GDM1 (cell line): ENCODE measurements at regions not wholly inside any gene's neighbourhood (a gene's known extent, or its start where the extent isn't known, plus 50 kb on each side); places are given as distances from the start of the nearest gene placed in this dataset.

ENCODE experiments used
- DNase-seq: peaks from one replicate; lab custom pipeline; 2025; lab: John Stamatoyannopoulos, UW

DNA sequence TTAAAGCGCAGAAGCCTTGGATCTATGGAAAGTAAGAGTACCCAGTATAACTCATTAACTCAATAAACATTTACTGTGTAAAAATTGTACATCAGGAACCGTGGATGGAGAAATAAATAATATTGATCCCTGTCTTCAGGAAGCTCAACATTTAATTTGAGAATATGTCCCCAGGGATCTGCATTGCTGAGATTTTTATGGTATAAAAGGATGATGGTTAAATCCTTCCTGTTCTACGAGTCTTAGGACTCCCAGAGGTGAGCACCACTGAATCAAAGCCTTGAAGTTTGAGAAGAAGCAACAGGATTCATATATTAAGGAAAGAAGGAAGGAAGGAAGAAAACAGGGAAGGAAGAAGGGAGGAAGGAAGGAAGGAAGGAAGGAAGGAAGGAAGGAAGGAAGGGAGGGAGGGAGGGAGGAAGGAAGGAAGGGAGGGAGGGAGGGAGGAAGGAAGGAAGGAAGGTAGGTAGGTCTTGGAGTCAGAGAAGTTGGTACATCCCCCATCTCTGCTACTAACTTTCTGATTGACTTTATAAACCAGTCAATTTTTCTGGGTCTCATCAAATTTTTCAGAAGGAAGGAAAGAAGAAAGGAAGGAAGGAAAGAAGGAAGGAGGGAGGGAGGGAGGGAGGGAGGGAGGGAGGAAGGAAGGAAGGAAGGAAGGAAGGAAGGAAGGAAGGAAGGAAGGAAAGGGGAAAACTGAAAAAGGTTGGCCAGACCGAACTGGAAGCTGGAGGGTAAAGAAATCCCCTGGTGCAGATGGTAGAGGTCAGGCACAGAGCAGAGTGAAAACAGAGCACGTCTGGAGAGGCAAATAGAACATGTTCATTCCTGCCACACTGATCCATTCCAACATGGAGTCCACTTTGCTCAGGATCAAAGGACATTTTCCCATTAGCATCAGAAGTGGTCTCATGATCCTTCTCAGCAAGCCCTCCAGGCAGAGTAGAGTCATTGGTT lies 422.2 kb upstream of the CDH11 start:
- DNase-seq = no peak

GRCh38 chr16:65541646-65542045 lies 419.8 kb upstream of the CDH11 start:
- no peak for DNase-seq

DNA sequence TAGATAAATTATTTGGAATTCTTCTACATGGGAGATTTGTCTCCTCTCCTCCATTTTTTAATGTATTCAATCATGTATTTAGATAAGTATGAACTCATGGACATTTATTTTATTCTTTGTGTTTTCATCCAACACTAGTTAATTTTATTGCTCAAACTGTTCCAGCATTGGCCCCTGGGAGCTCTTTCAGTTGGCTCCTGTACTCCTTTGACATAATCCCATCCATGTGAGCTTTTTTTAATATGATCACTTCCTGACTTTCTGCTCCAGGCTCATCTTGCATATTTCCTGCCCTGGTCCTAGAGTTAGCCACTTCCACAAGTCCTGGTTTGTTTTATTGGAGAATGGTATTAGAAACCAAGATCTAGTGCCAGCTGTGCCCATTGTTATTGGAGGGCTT lies 419.0 kb upstream of the CDH11 start:
- DNase-seq = no peak

- DNase-seq = no peak
Measured at GRCh38 chr16:65538976-65539375, 417.1 kb upstream of the CDH11 start.

DNA sequence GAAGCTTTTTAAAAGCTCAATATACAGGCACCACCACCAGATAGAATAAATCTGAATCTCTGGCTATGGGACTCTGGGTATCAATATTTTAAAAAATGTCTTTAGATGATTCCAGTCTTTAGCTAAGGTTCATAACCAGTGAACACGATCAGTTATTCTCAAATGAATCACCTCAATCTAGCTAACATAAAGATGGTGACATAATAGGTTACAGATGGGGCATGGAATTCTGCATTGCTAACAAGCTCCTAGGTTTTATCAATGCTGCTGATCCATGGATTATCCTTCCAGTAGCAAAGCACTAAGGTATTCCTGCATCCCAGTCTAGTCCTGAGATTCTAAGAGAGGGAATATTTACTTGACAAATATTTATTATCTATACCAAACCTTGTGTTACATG lies 415.5 kb upstream of the CDH11 start:
- no peak for DNase-seq

DNA sequence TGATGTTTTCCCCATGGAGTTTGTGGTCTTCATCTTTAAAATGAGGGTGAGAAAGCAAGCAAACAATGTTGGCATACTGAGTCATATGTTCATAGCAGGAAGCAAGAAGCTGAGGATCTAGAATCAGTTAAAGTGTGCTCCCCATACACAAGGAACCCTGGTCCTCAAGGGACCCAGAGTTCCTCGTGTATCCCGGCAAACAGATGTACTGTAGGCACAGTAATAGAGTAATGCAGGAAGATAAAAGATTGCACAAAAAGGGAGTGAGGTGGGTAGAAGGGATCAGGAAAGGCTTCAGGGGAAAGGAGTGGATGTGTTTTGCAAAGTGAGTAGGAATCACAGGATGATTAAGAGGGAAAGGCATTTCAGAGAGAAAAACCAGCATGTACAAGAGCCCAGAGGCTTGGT lies 412.3 kb upstream of the CDH11 start:
- no peak for DNase-seq

- no peak for DNase-seq
Measured at GRCh38 chr16:65532846-65533245, 411.0 kb upstream of the CDH11 start.

- no peak for DNase-seq
Measured at GRCh38 chr16:65532258-65532657, 410.4 kb upstream of the CDH11 start.

DNA sequence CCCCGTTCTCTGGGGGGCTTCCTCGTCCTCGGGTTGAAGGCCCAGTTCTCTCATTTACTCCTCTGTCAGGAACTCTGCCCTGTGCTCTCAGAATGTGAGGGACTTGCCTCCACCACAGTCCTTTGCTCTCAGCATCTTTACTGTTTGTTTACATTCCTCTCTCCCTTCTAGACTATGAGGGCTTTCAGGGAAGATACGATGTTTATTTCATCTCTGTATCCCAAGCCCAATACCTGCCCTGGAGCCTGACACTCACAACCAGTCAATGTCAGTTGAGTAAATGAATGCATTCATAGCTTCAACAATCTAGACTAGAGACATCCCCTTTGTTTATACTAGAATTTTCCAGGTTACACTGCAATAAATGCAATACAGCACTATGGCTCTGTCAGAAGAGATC lies 409.6 kb upstream of the CDH11 start:
- no peak for DNase-seq

GRCh38 chr16:65525707-65526106 lies 403.8 kb upstream of the CDH11 start:
- DNase-seq = no peak

DNA sequence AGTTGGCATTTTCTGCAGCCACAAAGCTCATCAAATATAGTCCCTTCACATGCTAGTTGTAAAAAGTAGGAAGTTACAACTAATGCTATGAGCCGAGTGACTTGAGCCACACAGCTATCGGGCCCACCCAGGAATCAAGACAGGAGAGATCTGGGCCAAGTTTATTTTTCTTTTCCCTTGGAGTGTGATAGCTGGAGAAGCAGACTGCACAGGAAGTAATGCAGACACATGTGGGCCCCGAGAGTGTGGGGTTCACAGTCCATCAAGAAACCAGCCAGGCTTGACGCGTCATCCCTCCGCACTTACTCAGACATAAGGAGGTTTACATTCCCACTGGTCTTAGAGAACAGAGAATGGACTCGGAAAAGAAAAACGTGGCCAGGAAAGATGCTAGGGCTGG lies 403.1 kb upstream of the CDH11 start:
- peak; percentile 35 for DNase-seq

- DNase-seq = no peak
Measured at GRCh38 chr16:65524231-65524630, 402.4 kb upstream of the CDH11 start.

GRCh38 chr16:65523283-65523944 lies 401.6 kb upstream of the CDH11 start:
- no peak for DNase-seq

- no peak for DNase-seq
Measured at GRCh38 chr16:65522412-65522811, 400.5 kb upstream of the CDH11 start.

DNA sequence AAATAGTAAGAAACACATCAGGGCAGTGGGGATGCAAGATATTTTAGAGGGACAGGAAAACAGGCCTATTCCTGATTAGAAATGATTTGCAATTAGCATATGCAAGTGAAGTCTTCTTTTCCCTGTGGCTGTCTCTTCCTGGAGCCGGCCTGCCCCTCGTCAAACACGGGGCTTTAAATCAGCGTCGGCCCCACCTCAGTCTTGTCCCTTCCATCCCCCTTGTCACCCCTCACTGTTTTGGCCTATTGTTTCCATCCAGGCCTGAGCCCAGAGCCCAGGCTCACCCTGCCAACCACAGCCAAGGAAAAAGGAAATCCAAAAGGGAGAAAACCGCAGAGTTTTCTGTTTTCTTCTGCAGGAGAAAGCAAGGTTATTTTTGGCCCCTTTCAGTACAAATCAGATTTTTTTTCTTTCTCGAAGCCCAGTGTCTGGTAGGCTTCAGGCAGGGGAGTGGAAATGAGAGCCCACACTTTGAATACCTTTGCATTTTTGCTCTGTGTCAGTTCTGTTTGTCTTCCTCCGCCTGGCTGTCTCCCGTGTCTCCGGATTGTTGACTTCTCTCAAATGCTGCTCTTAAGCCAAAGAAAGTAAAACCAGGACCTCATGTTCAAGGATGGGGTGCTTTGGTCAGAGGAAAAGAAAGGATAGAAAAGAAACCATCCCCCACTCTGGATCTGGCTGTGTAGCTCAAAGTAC lies 399.9 kb upstream of the CDH11 start:
- no peak for DNase-seq

GRCh38 chr16:65519402-65519801 lies 397.5 kb upstream of the CDH11 start:
- no peak for DNase-seq

GRCh38 chr16:65515193-65515592 lies 393.3 kb upstream of the CDH11 start:
- DNase-seq = no peak

GRCh38 chr16:65510850-65511249 lies 389.0 kb upstream of the CDH11 start:
- no peak for DNase-seq

GRCh38 chr16:65510241-65510640 lies 388.4 kb upstream of the CDH11 start:
- no peak for DNase-seq

- DNase-seq = no peak
Measured at GRCh38 chr16:65509172-65509571, 387.3 kb upstream of the CDH11 start.

GRCh38 chr16:65500919-65501318 lies 379.1 kb upstream of the CDH11 start:
- DNase-seq = no peak

GRCh38 chr16:65500007-65500406 lies 378.1 kb upstream of the CDH11 start:
- DNase-seq = no peak

GRCh38 chr16:65499566-65499965 lies 377.7 kb upstream of the CDH11 start:
- no peak for DNase-seq
